Ishikawa (cell line): ENCODE measurements at regions not wholly inside any gene's neighbourhood (a gene's known extent, or its start where the extent isn't known, plus 50 kb on each side); places are given as distances from the start of the nearest gene placed in this dataset.

Source experiments
- CEBPB ChIP-seq: IDR thresholded peaks from 2 replicates; pipeline ENCODE4 v1.6.1; 2012
- CREB1 ChIP-seq: IDR thresholded peaks from 2 replicates; pipeline ENCODE4 v1.6.1; 2012; ENCODE audit warnings: low read depth
- EGR1 ChIP-seq: IDR thresholded peaks from 2 replicates; pipeline ENCODE4 v1.6.1; 2012
- EP300 ChIP-seq: IDR thresholded peaks from 2 replicates; pipeline ENCODE4 v1.6.1; 2012; ENCODE audit warnings: borderline replicate concordance
- MAX ChIP-seq: IDR thresholded peaks from 2 replicates; pipeline ENCODE4 v1.6.1; 2012
- NFIC ChIP-seq: IDR thresholded peaks from 2 replicates; pipeline ENCODE4 v1.6.1; 2012
- REST ChIP-seq: IDR thresholded peaks from 2 replicates; pipeline ENCODE4 v1.6.1; 2012; ENCODE audit warnings: low read depth, mild to moderate bottlenecking
- TAF1 ChIP-seq: IDR thresholded peaks from 2 replicates; pipeline ENCODE4 v1.6.1; 2012; ENCODE audit warnings: low read depth, mild to moderate bottlenecking
- TCF12 ChIP-seq: IDR thresholded peaks from 2 replicates; pipeline ENCODE4 v1.6.1; 2012; ENCODE audit warnings: low read depth
- USF1 ChIP-seq: IDR thresholded peaks from 2 replicates; pipeline ENCODE4 v1.6.1; 2012
- YY1 ChIP-seq: IDR thresholded peaks from 2 replicates; pipeline ENCODE4 v1.6.1; 2012; ENCODE audit warnings: low read depth

DNA sequence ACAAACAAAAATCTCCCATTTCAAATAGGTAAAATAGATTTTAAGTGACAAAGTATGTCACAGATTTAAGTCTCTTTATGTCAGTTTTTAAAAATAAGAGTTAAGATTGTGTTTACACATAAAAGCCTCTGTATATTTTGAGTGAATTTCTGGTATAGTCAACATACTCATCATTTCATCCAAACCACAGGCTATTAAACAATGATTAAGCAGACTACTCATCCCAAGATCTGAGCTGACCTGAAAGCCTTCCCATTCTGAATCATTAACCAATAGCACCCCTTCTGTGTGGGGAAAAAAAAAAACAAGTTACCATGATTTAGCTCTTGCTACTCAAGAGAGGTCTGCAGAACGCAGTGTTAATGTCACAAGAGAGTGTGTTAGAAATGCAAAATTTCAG, 284.4 kb upstream of the NBEA start:
- TF ChIP-seq REST (no peak), MAX (no peak), CEBPB (no peak), NFIC (no peak), CREB1 (no peak), EGR1 (no peak), EP300 (no peak), YY1 (no peak), USF1 (no peak), TCF12 (no peak), TAF1 (no peak)
